ENCODE measurements at regions not wholly inside any gene's neighbourhood (a gene's known extent, or its start where the extent isn't known, plus 50 kb on each side); places are given as distances from the start of the nearest gene placed in this dataset.
"Not testable (repeated sequence)": the region's sequence is repeated elsewhere in the genome, so short reads cannot be mapped to it uniquely, and the experiment has no call there.

GRCh38 chr15:92797168-92798052, 102.7 kb upstream of the CHD2 start:
- DNase-seq (ENCODE audit: low read depth): no peak
- peak; percentile 61 for TF ChIP-seq CTCF (conservative IDR thresholded peaks at IDR 0.05; ENCODE audit: low read depth, low read length)
- H3K4me3 ChIP-seq (ENCODE audit: low read length): no peak overlapping the region

- no peak for DNase-seq (ENCODE audit: low read depth)
- no peak for TF ChIP-seq CTCF (conservative IDR thresholded peaks at IDR 0.05; ENCODE audit: low read depth, low read length)
These were observed 100.1 kb upstream of the CHD2 start for GRCh38 chr15:92800013-92800412.

GRCh38 chr15:92800416-92801055, 99.6 kb upstream of the CHD2 start:
- H3K4me3 ChIP-seq (ENCODE audit: low read length); DNase-seq (ENCODE audit: low read depth): not testable (repeated sequence)

More at GRCh38 chr15:92800013-92800412, 100.1 kb upstream of the CHD2 start:
- no peak overlapping the region for H3K4me3 ChIP-seq (ENCODE audit: low read length)

- DNase-seq (ENCODE audit: low read depth); H3K4me3 ChIP-seq (ENCODE audit: low read length): not testable (repeated sequence)
These were observed 98.9 kb upstream of the CHD2 start for GRCh38 chr15:92801056-92801773.

GRCh38 chr15:92801774-92802464, 98.2 kb upstream of the CHD2 start:
- DNase-seq (ENCODE audit: low read depth): no peak
- TF ChIP-seq CTCF (conservative IDR thresholded peaks at IDR 0.05; ENCODE audit: low read depth, low read length): no peak
- no peak overlapping the region for H3K4me3 ChIP-seq (ENCODE audit: low read length)

- no peak overlapping the region for H3K4me3 ChIP-seq (ENCODE audit: low read length)
These were observed 96.6 kb upstream of the CHD2 start for GRCh38 chr15:92803536-92803851.

More at GRCh38 chr15:92803536-92803851, 96.6 kb upstream of the CHD2 start:
- TF ChIP-seq CTCF (conservative IDR thresholded peaks at IDR 0.05; ENCODE audit: low read depth, low read length): no peak
- no peak for DNase-seq (ENCODE audit: low read depth)

Data from retinal pigment epithelial cell (primary cell).